ENCODE measurements at regions not wholly inside any gene's neighbourhood (a gene's known extent, or its start where the extent isn't known, plus 50 kb on each side); places are given as distances from the start of the nearest gene placed in this dataset.

DNA sequence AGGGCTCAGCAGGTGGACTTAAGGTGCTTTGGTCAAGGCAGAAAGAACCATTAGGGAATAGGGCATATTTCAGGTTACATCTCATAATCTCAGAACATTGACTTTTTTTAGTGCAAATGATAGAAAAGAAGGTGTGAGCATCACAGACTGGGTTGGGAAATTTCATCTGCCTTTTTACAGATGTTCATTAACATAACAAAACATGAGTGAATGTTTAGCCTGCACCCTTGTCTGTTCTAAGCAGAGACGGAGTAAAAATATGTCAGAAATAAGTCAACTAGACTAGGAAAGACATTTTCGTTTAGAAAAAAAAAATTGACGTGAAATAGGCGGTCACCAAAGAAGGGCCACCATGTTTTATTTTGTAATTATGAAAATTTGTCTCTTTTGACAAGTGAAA is 127.5 kb upstream of the CDH13 start:
- DNase-seq (ENCODE audit: low read depth in 2 of 2), result no peak

DNA sequence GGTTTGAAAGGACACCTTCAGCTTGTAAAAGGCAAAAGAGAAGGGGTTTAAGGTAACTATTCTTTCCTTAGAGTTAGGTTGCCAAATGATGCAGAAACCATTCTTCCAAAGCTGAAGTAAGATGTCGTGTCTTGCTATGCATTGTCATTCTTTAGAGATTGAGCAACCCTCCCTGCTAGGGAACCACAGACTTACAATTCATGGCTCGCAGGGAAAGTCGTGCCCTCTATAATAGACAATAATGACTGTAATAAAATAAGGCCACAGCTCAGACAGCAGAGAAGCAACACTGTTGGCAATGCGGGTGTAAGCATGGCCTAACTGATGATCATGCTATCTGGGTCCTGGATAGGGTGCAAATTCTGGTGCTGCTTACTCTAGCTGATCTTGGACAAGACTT is 129.6 kb upstream of the CDH13 start:
- no peak for DNase-seq (ENCODE audit: low read depth in 2 of 2)

DNA sequence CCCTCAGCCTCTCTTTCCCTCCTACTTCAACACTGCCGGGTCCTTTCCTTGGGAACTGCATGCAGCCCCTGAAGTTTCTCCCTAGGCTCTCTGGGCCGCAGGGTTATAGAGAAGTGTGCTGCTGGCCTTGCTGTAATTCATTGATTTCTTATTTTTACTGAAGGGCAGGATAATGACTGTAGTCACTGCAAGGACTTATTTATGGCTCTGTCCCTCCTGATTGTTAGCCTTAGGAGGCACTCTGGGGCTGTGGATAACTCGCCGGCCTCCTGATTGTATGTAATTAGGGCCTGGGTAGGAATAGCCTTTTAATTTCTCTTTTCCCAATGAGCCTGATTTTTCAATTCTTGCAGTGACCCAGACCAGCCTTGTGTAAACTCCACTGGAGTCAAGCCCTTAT is 138.3 kb upstream of the CDH13 start:
- no peak for DNase-seq (ENCODE audit: low read depth in 2 of 2)

DNA sequence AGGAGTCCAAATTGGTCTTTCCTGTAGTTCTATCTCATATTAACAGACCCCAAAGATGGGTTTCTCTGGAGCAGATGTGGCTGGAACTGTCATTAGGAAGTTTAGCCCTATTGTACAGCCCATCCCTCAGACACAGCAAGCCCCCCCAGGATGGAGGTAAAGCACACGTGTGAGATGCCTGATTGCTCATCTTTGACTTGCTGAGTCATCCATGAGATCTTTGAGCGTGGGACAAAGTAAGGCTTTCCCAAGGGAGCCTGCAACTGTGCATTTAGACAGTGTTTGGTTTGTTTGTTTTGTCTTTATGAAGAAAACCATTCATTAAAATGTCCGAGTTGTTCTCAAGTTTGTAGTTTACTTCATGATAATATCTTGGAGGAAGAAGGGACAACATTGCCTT is 145.3 kb upstream of the CDH13 start:
- DNase-seq (ENCODE audit: low read depth in 2 of 2), result no peak

DNA sequence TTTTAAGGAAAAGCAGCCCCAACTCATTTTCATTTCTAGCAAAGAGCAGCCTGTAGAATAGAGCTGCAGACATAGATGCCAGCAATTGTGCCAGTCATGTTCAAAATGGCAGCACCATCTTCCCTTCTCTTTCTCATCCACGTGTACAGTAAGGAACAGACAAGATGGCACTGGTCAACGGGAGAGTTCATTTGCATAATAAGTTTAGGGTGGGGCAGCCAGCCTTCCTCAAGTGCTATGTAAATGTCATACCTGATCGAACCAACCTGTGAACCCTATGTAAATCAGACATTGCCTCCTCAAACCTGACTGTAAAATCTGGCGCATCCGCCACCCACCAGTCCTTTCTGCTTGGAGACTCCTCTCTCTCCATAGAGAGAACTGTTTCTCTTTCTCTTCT is 150.0 kb upstream of the CDH13 start:
- DNase-seq (ENCODE audit: low read depth in 2 of 2), result no peak

DNA sequence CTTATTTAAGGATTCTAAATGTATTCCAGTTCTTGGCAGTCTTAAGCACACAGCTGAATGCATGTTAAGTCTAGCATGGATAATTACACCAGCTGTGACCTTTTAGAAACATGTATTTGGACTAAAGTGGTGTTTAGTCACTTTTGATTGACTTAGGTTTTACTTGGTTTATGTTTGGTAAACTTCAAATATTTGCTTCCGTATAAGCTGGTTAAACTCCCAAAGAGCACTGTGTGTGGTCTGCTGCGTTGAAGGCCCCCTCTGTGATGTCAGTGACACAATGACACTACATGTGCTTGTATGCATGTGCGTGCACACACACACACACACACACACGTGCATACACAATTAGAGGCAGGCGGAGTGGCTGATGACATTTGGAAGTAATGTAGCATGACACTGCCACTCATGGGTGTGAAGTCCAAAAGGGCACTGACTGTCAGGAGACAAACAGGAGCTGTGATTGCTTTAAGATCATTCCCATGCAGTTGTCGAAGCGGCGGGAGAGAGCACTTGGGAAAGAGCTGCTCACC is 156.1 kb upstream of the CDH13 start:
- no peak for DNase-seq (ENCODE audit: low read depth in 2 of 2)

DNA sequence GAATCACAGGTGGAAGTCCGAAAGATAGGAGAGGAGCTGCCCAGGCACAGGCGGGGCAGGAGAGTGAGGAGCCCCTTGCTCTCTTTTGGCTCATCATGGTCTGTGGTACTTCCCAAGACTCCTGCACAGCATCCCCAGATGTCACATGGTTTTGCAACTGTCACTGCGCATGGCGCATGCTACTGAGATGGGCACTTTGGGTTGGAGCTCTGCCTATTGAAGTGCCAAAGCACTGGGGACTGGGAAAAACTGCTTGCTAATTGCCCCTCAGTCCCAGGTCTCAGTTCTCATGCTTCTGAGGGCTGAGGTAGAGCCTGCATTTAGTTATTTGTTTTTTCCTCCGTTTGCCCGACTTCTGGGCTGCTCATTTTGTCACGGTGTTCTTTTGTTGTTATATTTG is 156.8 kb upstream of the CDH13 start:
- DNase-seq (ENCODE audit: low read depth in 2 of 2), result no peak

DNA sequence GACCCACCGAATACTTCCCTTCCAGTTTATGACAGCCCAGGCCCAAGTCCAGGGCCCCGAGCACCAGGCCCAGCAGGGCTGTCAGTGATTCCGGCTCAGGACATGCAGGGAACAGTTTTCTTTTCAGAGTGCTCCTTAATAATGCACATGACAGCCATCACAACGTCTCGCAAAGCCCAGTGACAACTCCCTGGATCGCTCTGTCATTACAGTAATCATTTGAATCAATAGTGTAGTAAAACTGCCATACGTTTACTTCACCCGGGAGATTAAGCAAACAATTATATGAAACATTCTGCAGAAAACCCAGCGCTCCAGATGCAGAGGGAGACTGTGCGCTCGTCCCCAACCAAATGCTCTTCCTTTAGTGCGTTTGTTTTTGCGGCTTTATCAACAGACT is 162.6 kb upstream of the CDH13 start:
- no peak for DNase-seq (ENCODE audit: low read depth in 2 of 2)

DNA sequence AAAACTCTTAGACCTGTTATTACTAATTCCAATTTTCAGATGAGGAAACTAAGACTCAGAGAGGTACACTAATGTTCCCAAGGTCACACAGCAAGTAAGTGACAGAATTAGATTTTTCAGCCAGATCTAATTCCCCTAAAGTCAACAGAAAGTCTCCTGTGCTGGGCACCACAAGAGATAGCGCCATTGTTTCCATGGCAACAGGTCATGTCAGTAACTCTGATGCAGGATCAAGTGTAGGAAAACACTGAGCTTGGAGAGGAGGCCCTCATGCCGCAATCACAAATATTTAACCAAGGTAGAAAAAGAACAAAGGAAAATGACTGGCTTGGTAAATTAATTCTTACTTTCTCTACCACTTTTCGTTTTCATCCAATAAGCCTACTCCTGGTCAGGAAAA is 166.0 kb upstream of the CDH13 start:
- DNase-seq (ENCODE audit: low read depth in 2 of 2), result no peak

DNA sequence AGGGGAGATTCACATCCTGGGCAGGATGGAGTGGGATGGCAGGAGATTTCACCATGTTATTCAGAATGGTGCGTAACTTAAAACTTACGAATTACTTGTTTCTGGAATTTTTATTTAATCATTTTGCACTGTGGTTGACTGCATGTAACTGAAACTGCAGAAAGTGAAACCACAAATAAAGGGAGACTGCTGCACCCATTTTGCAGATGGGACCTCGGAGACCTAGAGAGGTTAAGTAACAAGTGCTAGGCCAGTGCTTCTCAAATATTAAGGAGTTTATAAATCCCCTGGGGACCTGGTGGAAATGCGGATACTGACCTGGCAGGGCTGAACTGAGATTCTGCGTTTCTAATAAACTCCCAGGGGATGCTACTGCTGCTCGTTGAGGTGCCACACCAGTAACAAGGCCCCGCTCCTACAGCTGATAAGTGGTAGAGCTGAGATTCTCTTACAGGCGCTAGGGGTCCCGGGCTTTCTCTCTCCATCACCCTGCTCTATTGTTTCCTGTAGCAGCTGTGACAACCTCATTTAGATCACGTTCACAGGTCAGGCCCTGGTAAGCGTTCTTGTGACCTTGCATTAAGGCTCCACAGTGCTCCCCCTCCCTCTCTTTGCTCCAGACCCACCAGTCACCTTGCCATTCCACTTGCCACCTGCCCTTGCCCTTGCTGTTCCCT is 167.1 kb upstream of the CDH13 start:
- no peak for DNase-seq (ENCODE audit: low read depth in 2 of 2)

DNA sequence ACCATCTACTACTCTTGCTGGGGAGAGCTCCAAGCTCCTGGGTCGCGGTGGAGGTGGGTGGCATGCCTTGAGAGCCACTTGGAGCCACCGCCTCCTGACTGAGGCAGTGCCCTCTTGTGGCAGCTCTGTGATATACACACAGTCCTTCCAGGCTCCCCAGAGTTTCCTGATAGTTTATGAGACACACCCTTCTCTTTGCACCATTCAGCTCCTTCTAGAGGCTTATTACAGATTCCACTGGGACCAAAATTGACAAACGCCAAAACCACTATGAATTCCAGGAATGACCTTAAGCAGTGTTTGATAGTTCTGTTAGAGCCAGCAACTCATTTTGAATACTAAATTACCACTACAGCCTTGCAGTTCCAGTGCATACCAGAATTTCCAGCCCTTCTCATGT is 170.1 kb upstream of the CDH13 start:
- DNase-seq (ENCODE audit: low read depth in 2 of 2), result peak in 1 of 2 donors; percentile 1

DNA sequence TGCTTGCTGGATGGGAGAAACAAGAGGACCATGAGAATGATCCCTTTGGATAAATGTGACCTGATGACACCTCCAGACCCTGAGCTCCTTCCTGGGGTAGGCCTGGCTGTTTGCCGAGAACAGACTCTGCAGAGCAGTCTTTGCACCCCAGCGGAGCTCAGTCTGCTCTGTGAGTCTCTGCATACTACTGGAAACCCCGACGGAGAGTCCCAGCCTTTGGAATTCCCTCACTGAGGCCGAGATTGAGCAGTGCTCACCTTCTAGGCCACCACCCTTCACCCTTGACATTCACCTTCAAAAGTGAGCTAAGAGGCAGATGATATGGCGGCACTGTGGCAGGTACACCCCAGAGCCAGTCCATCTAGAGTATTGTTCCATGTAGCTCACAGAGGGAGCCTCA is 172.2 kb upstream of the CDH13 start:
- no peak for DNase-seq (ENCODE audit: low read depth in 2 of 2)

DNA sequence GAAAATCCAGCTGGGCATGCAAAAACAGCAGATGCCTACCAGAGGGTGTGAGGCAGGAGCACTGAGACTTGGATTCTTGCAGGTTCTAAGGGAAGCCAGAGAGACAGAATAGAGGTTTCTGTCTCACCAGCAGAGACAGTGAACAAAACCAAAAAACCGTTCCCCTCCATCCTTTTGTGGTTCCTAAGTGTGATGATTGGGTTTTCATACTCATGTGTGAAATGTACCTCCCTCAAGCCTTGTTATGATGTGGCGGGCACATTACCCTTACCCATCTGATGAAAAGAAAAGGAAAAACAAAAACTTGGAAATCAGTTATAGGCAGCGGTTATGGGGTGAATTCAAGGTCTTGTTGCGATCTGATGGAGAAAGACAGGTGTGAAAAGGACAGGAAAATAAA is 172.6 kb upstream of the CDH13 start:
- no peak for DNase-seq (ENCODE audit: low read depth in 2 of 2)

DNA sequence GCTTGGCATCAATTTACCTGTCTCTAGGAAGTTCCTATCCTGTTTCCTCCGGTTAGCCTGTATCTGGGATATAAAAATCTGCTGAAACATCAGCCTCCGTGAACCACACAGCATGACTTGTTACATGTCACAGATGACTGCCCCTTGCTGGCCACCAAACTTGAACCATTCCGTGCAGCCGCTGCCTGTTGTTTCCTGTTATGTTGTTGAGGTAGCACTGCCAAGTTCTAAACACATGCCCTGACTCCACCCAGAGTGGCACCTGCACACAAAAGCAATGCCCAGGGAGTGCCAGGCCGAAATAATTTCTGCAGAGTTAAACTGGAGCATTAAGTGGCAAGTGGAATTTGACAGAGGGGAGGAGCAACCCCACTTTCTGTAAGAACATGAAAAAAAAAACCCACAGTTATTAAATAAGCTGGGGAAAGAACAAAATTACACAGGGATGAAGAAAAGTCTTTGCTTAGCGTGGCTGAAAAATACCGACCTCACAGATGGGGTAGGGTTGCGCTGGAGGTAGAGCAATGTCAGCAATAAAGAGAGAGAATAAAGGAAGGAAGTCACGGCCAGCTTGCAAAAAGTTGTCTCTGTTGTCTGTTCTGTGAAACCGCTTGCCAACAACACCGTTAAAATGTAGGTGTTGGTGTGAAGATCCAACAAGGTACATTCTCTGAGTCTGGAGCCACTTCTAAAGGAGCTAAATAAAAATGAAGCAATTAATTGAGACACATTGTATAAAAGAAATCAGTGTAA is 174.6 kb upstream of the CDH13 start:
- DNase-seq (ENCODE audit: low read depth in 2 of 2), result no peak

DNA sequence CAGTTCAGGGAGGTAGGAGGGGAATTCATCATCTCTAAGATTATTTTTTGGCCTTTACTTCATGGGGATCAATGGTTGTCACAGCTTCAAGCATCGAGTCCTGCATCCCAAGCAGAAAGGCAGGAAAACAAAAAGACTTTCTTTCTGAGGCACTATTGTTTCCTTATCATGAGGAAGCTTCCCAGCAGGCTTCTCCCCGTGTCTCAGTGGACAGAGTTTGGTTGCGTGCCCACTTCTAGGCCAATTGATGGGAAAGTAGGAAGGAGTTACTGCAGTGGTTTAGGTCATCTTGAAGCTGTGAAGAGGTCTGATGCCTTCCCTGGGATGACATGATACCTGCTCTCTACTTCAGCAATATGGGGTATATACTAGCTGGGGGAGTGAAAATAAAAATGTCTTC is 175.3 kb upstream of the CDH13 start:
- no peak for DNase-seq (ENCODE audit: low read depth in 2 of 2)

DNA sequence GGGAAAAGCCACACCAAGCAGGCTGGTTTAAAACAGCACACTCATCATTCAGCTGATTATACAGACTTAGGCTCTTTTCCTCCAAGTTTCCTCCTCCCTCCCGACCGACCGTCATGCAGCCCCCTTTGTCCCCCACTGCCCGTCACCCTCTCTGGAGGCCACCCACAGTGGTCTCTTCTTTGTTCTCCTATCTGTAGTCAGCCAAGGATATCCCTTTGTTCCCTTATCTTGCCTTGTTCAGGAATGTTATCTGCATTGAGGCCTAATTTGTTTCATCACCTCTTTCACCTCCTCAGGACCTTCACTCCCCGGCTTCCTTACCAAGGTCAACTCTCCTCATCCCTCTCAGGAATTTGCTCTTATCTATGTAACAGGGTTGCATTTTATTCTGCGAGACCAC is 186.4 kb upstream of the CDH13 start:
- no peak for DNase-seq (ENCODE audit: low read depth in 2 of 2)

DNA sequence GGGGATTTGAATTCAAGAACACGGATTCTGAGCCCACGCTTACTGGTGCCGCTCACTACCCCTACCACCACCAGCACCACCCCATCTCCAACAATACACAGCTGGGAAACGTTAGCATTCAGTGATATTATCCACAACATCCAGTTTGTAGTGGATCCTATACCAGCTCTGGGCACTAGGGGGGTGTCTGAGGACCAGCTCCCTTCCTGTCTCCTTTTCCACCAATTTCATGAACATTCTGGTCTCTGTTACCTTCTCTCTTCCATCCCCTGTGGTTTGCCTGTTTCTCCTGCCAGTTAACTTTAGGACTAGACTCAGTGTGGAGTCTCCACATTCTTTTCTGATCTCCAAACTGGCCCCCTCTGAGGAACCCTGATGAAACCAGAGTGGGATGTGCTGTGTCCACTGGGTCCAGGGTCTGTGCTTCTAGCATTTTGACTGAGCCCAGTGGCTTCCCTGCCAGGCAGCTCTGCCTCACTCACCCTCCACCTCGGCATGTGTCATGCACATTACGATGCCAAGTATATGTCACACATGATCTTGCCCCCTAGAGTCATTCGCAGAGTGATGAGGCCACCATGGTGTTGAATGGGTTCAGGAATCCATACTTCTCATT is 187.0 kb upstream of the CDH13 start:
- DNase-seq (ENCODE audit: low read depth in 2 of 2), result no peak

DNA sequence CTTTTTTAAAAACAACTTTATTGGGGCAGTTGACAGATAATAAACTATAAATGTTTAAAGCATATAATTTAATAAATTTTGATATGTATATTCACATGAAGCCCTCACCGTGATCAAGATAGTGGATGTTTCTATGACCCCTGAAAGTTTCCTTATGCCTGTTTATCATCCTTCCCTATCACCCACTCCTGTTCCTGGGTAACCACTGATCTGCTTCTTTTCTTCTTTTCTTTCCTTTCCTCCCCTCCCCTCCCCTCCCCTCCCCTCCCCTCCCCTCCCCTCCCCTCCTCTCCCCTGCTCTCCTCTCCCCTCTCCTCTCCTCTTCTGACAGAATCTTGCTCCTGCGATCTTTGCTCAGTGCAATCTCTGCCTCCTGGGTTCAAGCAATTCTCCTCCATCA is 193.7 kb upstream of the CDH13 start:
- no peak for DNase-seq (ENCODE audit: low read depth in 2 of 2)

DNA sequence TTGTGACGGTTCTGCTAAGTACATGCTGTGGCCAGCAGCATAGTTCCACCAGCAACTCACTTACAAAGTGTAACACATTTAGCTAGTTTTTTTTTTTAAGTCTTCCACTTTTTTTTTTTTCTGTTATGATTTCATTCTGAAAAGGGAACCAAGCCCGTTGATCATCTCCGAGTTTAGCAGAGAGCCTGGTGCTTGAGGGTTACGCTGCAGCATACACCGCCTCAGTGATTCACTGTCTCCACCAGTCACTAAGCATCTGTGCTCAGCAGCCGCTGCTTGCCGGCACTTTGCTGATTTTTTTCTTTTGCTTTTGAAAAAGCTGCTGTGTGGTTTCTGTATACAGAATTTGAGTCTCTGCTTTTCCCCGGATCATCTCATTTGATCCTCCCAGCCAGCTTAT is 194.5 kb upstream of the CDH13 start:
- no peak for DNase-seq (ENCODE audit: low read depth in 2 of 2)

DNA sequence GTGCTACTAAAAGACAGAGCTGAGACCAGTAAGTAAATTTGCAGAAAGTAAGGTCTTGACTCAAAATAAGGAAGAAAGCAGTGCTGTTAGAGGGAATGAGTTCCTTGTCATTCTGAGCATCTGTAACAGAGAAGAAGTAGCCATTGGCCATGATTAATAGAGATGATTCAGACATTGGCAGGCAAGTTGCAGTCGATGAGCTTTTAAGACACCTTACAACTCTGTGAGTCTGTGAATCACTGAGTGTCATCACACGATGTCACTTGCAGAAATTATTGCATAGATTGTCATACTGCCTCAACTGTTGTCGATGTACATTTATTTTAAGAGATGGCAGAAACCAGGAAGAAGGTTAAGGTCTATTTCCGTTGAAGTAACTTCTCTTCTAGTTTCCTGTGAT is 201.1 kb upstream of the CDH13 start:
- no peak for DNase-seq (ENCODE audit: low read depth in 2 of 2)

DNA sequence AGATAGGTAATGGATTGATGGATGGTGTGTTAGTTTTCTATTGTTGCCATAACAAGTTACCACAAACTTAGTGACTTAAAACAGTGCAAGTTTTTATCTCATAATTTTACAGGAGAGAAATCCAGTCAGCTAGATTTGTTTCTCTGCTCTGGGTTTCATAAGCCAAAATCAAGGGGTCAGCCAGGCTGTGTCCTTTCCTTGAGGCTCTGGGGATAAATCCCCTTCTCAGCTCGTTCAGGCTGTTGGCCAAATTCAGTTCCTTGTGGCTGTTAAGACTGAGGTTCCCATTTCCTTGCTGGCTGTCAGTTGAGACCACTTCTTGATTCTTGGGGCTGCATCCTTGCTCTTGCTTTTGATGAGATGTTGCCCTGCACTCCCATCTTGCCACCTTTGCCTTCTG is 204.9 kb upstream of the CDH13 start:
- DNase-seq (ENCODE audit: low read depth in 2 of 2), result no peak

DNA sequence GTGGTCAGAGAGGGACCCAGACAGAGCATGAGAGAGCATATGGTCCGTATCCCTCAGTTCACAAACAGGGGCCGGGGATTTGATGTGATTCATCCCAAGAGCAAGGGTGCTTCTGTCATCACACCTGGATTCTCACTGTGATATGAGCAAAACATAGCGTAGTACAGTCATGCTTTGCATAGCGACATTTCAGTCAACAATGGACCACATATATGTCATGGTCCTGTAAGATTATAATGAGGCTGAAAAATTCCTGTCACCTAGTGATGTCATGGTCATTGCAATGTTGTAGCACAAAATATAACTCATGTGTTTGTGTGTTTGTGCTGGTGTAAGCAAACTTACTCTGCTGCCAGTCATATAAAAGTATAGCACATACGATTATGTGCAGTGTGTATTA is 207.4 kb upstream of the CDH13 start:
- no peak for DNase-seq (ENCODE audit: low read depth in 2 of 2)

DNA sequence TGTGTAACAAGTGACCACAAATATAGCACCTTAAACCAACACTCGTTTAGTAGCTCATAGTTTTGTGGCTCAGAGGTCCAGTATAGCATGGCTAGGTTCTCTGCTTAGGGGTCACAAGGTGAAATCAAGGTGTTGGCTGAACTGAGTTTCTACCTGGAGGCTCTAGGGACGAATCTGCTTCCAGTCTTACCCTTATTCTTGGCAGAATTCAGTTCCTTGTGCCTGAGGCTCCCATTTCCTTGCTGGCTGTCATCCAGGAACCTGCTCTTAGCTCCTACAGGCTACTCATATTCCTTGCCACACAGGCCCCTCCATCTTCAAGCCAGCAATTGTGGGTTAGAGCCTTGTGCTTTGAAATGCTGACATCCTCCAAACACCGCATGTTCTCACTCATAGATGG is 212.3 kb upstream of the CDH13 start:
- DNase-seq (ENCODE audit: low read depth in 2 of 2), result no peak

All from stimulated activated CD8-positive, alpha-beta memory T cell treated with anti-CD3 and anti-CD28 coated beads, Interleukin-7, amount 100 ng/mL, for 1 hour (primary cell).